Suprapubic skin (tissue), 4 donors: ENCODE measurements at regions not wholly inside any gene's neighbourhood (a gene's known extent, or its start where the extent isn't known, plus 50 kb on each side); places are given as distances from the start of the nearest gene placed in this dataset.

ENCODE experiments used
- DNase-seq, 2 donors: peaks; one replicate each; pipeline ENCODE4 v3.0.0-alpha.2; 2019; ENCODE audit warnings: low spot score in 2 of 2
- H3K27ac ChIP-seq: fragments of 200-600 bp; sonication (generic); one replicate; pipeline ENCODE4 v1.5.1; 2019
- H3K27me3 ChIP-seq: fragments of 200-600 bp; sonication (generic); one replicate; pipeline ENCODE4 v1.5.1; 2019
- H3K36me3 ChIP-seq: fragments of 200-600 bp; sonication (generic); one replicate; pipeline ENCODE4 v1.5.1; 2019
- H3K4me1 ChIP-seq: fragments of 200-600 bp; sonication (generic); one replicate; pipeline ENCODE4 v1.5.1; 2019
- H3K4me3 ChIP-seq: fragments of 200-600 bp; sonication (generic); one replicate; pipeline ENCODE4 v1.5.1; 2019; ENCODE audit warnings: mild to moderate bottlenecking
- H3K9me3 ChIP-seq: fragments of 200-600 bp; sonication (generic); one replicate; pipeline ENCODE4 v1.5.1; 2019
- CTCF ChIP-seq, 2 donors: fragments of 200-600 bp in 1 of 2; fragments of 450-650 bp in 1 of 2; sonication (generic) in 1 of 2; IDR thresholded peaks; one replicate each; pipeline ENCODE4 v1.5.1; 2016 to 2019; ENCODE audit warnings: antibody characterized with exemption in 2 of 2, mild to moderate bottlenecking in 1 of 2, moderate library complexity in 1 of 2
- EP300 ChIP-seq: sonication (generic); formaldehyde crosslinking; IDR thresholded peaks from one replicate; pipeline ENCODE4 v1.6.1; 2017; ENCODE audit warnings: antibody characterized with exemption
- POLR2A ChIP-seq, 2 donors: fragments of 450-650 bp; IDR thresholded peaks; one replicate each; pipeline ENCODE4 v1.6.1; 2017; ENCODE audit warnings: antibody characterized with exemption in 2 of 2, mild to moderate bottlenecking in 2 of 2, moderate library complexity in 2 of 2
- POLR2AphosphoS5 ChIP-seq, 3 donors: sonication (generic); formaldehyde crosslinking; IDR thresholded peaks; one replicate each; pipeline ENCODE4 v1.6.1; 2017; ENCODE audit warnings: antibody characterized with exemption in 3 of 3
- WGBS: methylation state at CpG from one replicate; pipeline ENCODE4 v1.1.5; 2018; 5-methylcytosine and 5-hydroxymethylcytosine counted together

GRCh38 chr2:176820371-176820932 is 392.1 kb upstream of the HNRNPA3 start:
- no peak overlapping the region for H3K4me3 ChIP-seq
- DNase-seq = no peak
- peaks cover 3% of the 10 kb centered on the region for H3K27me3 ChIP-seq
- no peaks in the 10 kb centered on the region for H3K9me3 ChIP-seq
- no peak overlapping the region for H3K27ac ChIP-seq
- no peak for TF ChIP-seq POLR2AphosphoS5 (IDR thresholded peaks at IDR 0.05)
- no peak for TF ChIP-seq EP300
- no peak for TF ChIP-seq CTCF (IDR thresholded peaks at IDR 0.05)
- no peak for TF ChIP-seq POLR2A (IDR thresholded peaks at IDR 0.05)
- H3K36me3 ChIP-seq = no peaks in the 10 kb centered on the region
- H3K4me1 ChIP-seq = no peaks in the 10 kb centered on the region

GRCh38 chr2:176821350-176821749 is 391.2 kb upstream of the HNRNPA3 start:
- no peak for DNase-seq
- Histone ChIP-seq H3K27ac (no peak overlapping the region), H3K36me3 (no peaks in the 10 kb centered on the region), H3K27me3 (peaks cover 3% of the 10 kb centered on the region), H3K4me3 (no peak overlapping the region), H3K9me3 (no peaks in the 10 kb centered on the region), H3K4me1 (no peaks in the 10 kb centered on the region)
- TF ChIP-seq EP300 (no peak), POLR2AphosphoS5 (IDR thresholded peaks at IDR 0.05) (no peak)
- 95% methylated on average over 4 of the region's 4 CpGs for WGBS

- no peak for TF ChIP-seq CTCF (IDR thresholded peaks at IDR 0.05)
- TF ChIP-seq POLR2A (IDR thresholded peaks at IDR 0.05) = no peak
- no peak for TF ChIP-seq POLR2AphosphoS5 (IDR thresholded peaks at IDR 0.05)
- no peak for TF ChIP-seq EP300
- no peaks in the 10 kb centered on the region for H3K9me3 ChIP-seq
- H3K36me3 ChIP-seq = no peaks in the 10 kb centered on the region
- no peak for DNase-seq
- H3K4me1 ChIP-seq = no peaks in the 10 kb centered on the region
- H3K27ac ChIP-seq = no peak overlapping the region
- WGBS = 92% methylated on average over 2 of the region's 2 CpGs
- H3K4me3 ChIP-seq = no peak overlapping the region
- peaks cover 3% of the 10 kb centered on the region for H3K27me3 ChIP-seq
Observed at GRCh38 chr2:176822060-176822459, 390.5 kb upstream of the HNRNPA3 start.

- Histone ChIP-seq H3K36me3 (no peaks in the 10 kb centered on the region), H3K4me3 (no peak overlapping the region), H3K4me1 (no peaks in the 10 kb centered on the region), H3K27ac (no peak overlapping the region), H3K9me3 (no peaks in the 10 kb centered on the region), H3K27me3 (peaks cover 4% of the 10 kb centered on the region)
- WGBS = 80% methylated on average over 2 of the region's 2 CpGs
- TF ChIP-seq CTCF (IDR thresholded peaks at IDR 0.05) = no peak
- DNase-seq = no peak
Observed at GRCh38 chr2:176826356-176826755, 386.2 kb upstream of the HNRNPA3 start.

- WGBS = 87% methylated on average over 9 of the region's 9 CpGs
- H3K27me3 ChIP-seq = peaks cover 4% of the 10 kb centered on the region
- no peak overlapping the region for H3K4me3 ChIP-seq
- no peak for DNase-seq
- no peak overlapping the region for H3K27ac ChIP-seq
- no peak for TF ChIP-seq POLR2AphosphoS5 (IDR thresholded peaks at IDR 0.05)
- TF ChIP-seq POLR2A (IDR thresholded peaks at IDR 0.05) = no peak
- no peak for TF ChIP-seq EP300
- no peak for TF ChIP-seq CTCF (IDR thresholded peaks at IDR 0.05)
- H3K4me1 ChIP-seq = no peaks in the 10 kb centered on the region
- no peaks in the 10 kb centered on the region for H3K36me3 ChIP-seq
- H3K9me3 ChIP-seq = no peaks in the 10 kb centered on the region
Observed at GRCh38 chr2:176826984-176827668, 385.5 kb upstream of the HNRNPA3 start.

- DNase-seq = no peak
- H3K4me3 ChIP-seq = no peak overlapping the region
- H3K36me3 ChIP-seq = no peaks in the 10 kb centered on the region
- H3K27me3 ChIP-seq = peaks cover 4% of the 10 kb centered on the region
- H3K4me1 ChIP-seq = no peaks in the 10 kb centered on the region
- H3K27ac ChIP-seq = no peak overlapping the region
- TF ChIP-seq EP300 = no peak
- no peak for TF ChIP-seq CTCF (IDR thresholded peaks at IDR 0.05)
- TF ChIP-seq POLR2AphosphoS5 (IDR thresholded peaks at IDR 0.05) = no peak
- no peak for TF ChIP-seq POLR2A (IDR thresholded peaks at IDR 0.05)
- H3K9me3 ChIP-seq = no peaks in the 10 kb centered on the region
- WGBS = 46% methylated on average over 3 of the region's 3 CpGs
Observed at GRCh38 chr2:176830362-176830761, 382.2 kb upstream of the HNRNPA3 start.
